K562 (cell line): ENCODE measurements at regions not wholly inside any gene's neighbourhood (a gene's known extent, or its start where the extent isn't known, plus 50 kb on each side); places are given as distances from the start of the nearest gene placed in this dataset.
"Not testable (repeated sequence)": the region's sequence is repeated elsewhere in the genome, so short reads cannot be mapped to it uniquely, and the experiment has no call there.

Experiments used
- ATF1 ChIP-seq, 2 experiments: fragments of 450-650 bp in 1 of 2; IDR thresholded peaks; 2 replicates each; pipeline ENCODE4 v1.6.1; 2016; ENCODE audit warnings: missing compliant biosample characterization in 1 of 2, missing genetic modification characterization in 1 of 2
- HDAC3 ChIP-seq: fragments of 450-650 bp; IDR thresholded peaks from 2 replicates; pipeline ENCODE4 v1.6.1; 2018; ENCODE audit warnings: borderline replicate concordance, mild to moderate bottlenecking, moderate library complexity; ENCODE audit not compliant: partially characterized antibody
- MAZ ChIP-seq, 2 experiments: fragments of 450-650 bp in 1 of 2; sonication (generic) in 1 of 2; formaldehyde crosslinking; IDR thresholded peaks in 1 of 2; conservative IDR thresholded peaks in 1 of 2; 2 replicates each; pipeline versions ENCODE4 v1.4.0 to v1.5.0; 2020; ENCODE audit warnings: mild to moderate bottlenecking in 1 of 2, missing genetic modification reagents in 1 of 2
- MEIS2 ChIP-seq: fragments of 450-650 bp; IDR thresholded peaks from 2 replicates; pipeline ENCODE4 v1.6.1; 2014; ENCODE audit warnings: mild to moderate bottlenecking; ENCODE audit not compliant: partially characterized antibody
- NR2C1 ChIP-seq, 2 experiments: fragments of 450-650 bp; IDR thresholded peaks; 2 replicates each; pipeline ENCODE4 v1.6.1; 2017; ENCODE audit warnings: mild to moderate bottlenecking in 2 of 2, antibody characterized with exemption in 1 of 2, inconsistent platforms in 1 of 2, missing compliant biosample characterization in 1 of 2, missing genetic modification characterization in 1 of 2
- TEAD2 ChIP-seq: fragments of 450-650 bp; IDR thresholded peaks from 2 replicates; pipeline ENCODE4 v1.6.1; 2016; ENCODE audit warnings: missing genetic modification characterization, control low read depth, missing compliant biosample characterization
- ZNF239 ChIP-seq: fragments of 250-450 bp; sonication (Bioruptor Pico); IDR thresholded peaks from 2 replicates; pipeline ENCODE4 v1.4.0; 2020; ENCODE audit warnings: mild to moderate bottlenecking
- TF ChIP-seq, protein P1 (sequence below), 2 experiments: IDR thresholded peaks in 1 of 2; conservative IDR thresholded peaks in 1 of 2; 2 replicates each; pipeline ENCODE4 v1.6.1; 2016; ENCODE audit warnings: low read depth in 2 of 2, mild to moderate bottlenecking in 1 of 2, missing compliant biosample characterization in 1 of 2, missing genetic modification characterization in 1 of 2, moderate library complexity in 1 of 2
- TF ChIP-seq, protein P2 (sequence below): fragments of 250-450 bp; sonication (Bioruptor Pico); IDR thresholded peaks from 2 replicates; pipeline ENCODE4 v1.8.0; 2021; ENCODE audit warnings: moderate library complexity, mild to moderate bottlenecking, inconsistent platforms
- TF ChIP-seq, protein P3 (sequence below): fragments of 450-650 bp; formaldehyde crosslinking; conservative IDR thresholded peaks from 2 replicates; pipeline ENCODE4 v1.4.0; 2022; ENCODE audit warnings: mild to moderate bottlenecking, missing genetic modification characterization

GRCh38 chr6:27775138-27775795 lies 136.9 kb downstream of the OR2B2 start (continued):
- TF ChIP-seq, protein P1, sequence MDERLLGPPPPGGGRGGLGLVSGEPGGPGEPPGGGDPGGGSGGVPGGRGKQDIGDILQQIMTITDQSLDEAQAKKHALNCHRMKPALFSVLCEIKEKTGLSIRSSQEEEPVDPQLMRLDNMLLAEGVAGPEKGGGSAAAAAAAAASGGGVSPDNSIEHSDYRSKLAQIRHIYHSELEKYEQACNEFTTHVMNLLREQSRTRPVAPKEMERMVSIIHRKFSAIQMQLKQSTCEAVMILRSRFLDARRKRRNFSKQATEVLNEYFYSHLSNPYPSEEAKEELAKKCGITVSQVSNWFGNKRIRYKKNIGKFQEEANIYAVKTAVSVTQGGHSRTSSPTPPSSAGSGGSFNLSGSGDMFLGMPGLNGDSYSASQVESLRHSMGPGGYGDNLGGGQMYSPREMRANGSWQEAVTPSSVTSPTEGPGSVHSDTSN (CRISPR knock-in tag; IDR thresholded peaks at IDR 0.05; ENCODE audit: low read depth): not testable (repeated sequence)
- TF ChIP-seq, protein P1 (tag; conservative IDR thresholded peaks at IDR 0.05; ENCODE audit: low read depth): peak; percentile 62
- TF ChIP-seq ATF1 (CRISPR knock-in tag; IDR thresholded peaks at IDR 0.05); NR2C1 (IDR thresholded peaks at IDR 0.05): not testable (repeated sequence)
- peak; percentile 56; the same call in 1 of the 2 replicates for TF ChIP-seq ATF1 (tag; IDR thresholded peaks at IDR 0.05)
- peak in 1 of 2 experiments; percentile 60; a peak in 1 of 4 replicates for TF ChIP-seq MAZ (CRISPR knock-in tag; conservative IDR thresholded peaks at IDR 0.05 in 1 of 2, IDR thresholded peaks at IDR 0.05 in 1 of 2)
- peak; percentile 83 for TF ChIP-seq TEAD2 (tag)
- peak; percentile 12 for TF ChIP-seq HDAC3
- TF ChIP-seq, protein P2, sequence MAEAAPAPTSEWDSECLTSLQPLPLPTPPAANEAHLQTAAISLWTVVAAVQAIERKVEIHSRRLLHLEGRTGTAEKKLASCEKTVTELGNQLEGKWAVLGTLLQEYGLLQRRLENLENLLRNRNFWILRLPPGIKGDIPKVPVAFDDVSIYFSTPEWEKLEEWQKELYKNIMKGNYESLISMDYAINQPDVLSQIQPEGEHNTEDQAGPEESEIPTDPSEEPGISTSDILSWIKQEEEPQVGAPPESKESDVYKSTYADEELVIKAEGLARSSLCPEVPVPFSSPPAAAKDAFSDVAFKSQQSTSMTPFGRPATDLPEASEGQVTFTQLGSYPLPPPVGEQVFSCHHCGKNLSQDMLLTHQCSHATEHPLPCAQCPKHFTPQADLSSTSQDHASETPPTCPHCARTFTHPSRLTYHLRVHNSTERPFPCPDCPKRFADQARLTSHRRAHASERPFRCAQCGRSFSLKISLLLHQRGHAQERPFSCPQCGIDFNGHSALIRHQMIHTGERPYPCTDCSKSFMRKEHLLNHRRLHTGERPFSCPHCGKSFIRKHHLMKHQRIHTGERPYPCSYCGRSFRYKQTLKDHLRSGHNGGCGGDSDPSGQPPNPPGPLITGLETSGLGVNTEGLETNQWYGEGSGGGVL: peak; percentile 72
- TF ChIP-seq, protein P3, sequence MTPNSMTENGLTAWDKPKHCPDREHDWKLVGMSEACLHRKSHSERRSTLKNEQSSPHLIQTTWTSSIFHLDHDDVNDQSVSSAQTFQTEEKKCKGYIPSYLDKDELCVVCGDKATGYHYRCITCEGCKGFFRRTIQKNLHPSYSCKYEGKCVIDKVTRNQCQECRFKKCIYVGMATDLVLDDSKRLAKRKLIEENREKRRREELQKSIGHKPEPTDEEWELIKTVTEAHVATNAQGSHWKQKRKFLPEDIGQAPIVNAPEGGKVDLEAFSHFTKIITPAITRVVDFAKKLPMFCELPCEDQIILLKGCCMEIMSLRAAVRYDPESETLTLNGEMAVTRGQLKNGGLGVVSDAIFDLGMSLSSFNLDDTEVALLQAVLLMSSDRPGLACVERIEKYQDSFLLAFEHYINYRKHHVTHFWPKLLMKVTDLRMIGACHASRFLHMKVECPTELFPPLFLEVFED (CRISPR knock-in tag): 0 out of 2 replicates have a peak, but pooled peaks have one; percentile 23
- peak; percentile 9 for TF ChIP-seq MEIS2
- TF ChIP-seq NR2C1 (tag; IDR thresholded peaks at IDR 0.05): peak; percentile 85
- peak; percentile 64 for TF ChIP-seq ZNF239 (CRISPR knock-in tag)
- TF ChIP-seq, all 486 proteins: peak for 121; not testable (repeated sequence) for 365
